PC-9 (cell line): ENCODE measurements at regions not wholly inside any gene's neighbourhood (a gene's known extent, or its start where the extent isn't known, plus 50 kb on each side); places are given as distances from the start of the nearest gene placed in this dataset.

Experiments
- CTCF ChIP-seq: fragments of 200-600 bp; sonication (generic); conservative IDR thresholded peaks from 2 replicates; pipeline ENCODE4 v1.6.1; 2017; ENCODE audit warnings: mixed run types, antibody characterized with exemption, mild to moderate bottlenecking, moderate library complexity
- EZH2 ChIP-seq: fragments of 200-600 bp; sonication (generic); IDR thresholded peaks from 2 replicates; pipeline ENCODE4 v1.8.0; 2017; ENCODE audit warnings: antibody characterized with exemption, low read depth

- TF ChIP-seq CTCF (no peak), EZH2 (no peak)
Measured at GRCh38 chr15:37359101-37359892, 258.9 kb upstream of the MEIS2 start.
